ENCODE measurements at regions not wholly inside any gene's neighbourhood (a gene's known extent, or its start where the extent isn't known, plus 50 kb on each side); places are given as distances from the start of the nearest gene placed in this dataset.
"Not testable (repeated sequence)": the region's sequence is repeated elsewhere in the genome, so short reads cannot be mapped to it uniquely, and the experiment has no call there.

DNA sequence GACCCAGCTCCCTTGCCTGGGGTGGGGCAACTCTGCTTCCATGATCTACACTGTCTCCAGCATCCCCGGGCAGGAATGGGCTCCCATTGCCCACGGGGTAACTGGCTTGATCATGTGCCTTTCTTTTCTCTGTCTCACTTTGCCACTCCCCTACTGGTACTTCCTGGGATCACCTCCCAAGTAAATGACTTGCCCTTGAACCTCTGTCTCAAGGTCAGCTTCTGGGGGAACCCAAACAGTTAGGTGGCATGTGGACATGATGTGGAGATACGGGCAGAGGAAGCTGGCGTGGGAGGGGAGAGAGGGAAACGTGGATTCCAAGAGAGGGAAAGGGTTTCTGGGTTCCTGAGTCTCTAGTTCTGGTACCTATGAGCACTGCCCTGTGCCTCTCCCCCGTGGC lies 63.8 kb upstream of the RALY start:
- no TSS peak for BruUV-seq (replicated peaks)
- H3K27ac Mint-ChIP-seq (ENCODE audit: unreplicated experiment) = no peak overlapping the region
- H3K4me1 Mint-ChIP-seq (ENCODE audit: low read depth, unreplicated experiment) = no peaks in the 10 kb centered on the region
- peaks cover 50% of the 10 kb centered on the region for H3K27me3 Mint-ChIP-seq (ENCODE audit: unreplicated experiment)
- no peak overlapping the region for H3K4me3 Mint-ChIP-seq (ENCODE audit: low read depth, unreplicated experiment)
- no peaks in the 10 kb centered on the region for H3K36me3 Mint-ChIP-seq (ENCODE audit: insufficient read depth, unreplicated experiment)
- intact Hi-C loops (cut with micrococcal nuclease; ENCODE audit: unreplicated experiment) = no loop called here
- CTCF ChIA-PET = interaction anchor here (0.6 kb wide), 2 partner anchors 142 to 420 kb away, joined by 3 read pairs; no protein-coding TSS in a partner anchor
- no peak for DNase-seq
- no peaks in the 10 kb centered on the region for H3K9me3 Mint-ChIP-seq (ENCODE audit: low read depth, unreplicated experiment)
- no peak for TF ChIP-seq CTCF (IDR thresholded peaks at IDR 0.05; ENCODE audit: unreplicated experiment)

DNA sequence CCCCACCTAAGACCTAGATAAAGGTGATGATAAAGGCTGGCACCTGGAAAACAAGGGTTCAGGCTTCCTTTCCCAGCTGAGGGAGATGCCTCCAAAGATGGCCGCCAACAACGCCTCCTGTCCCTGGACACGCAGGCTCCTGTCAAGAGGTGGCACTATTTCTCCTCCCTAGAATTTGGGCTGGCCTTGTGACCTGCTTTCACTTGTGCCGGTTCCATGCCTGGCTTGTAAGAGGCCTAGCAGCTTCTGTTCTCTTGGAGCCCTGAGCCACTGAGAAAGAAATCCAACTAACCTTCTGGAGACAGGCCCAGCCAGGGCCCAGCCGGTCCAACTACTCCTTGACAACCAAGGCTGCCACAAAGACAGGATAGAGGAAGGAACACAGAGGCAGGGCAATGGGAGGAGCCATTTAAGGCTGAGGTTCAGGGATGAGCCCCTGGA lies 60.2 kb upstream of the RALY start:
- intact Hi-C loops (cut with micrococcal nuclease; ENCODE audit: unreplicated experiment) = no loop called here
- Mint-ChIP-seq H3K36me3 (ENCODE audit: insufficient read depth, unreplicated experiment) (no peaks in the 10 kb centered on the region), H3K4me3 (ENCODE audit: low read depth, unreplicated experiment) (no peak overlapping the region), H3K27me3 (ENCODE audit: unreplicated experiment) (peaks cover 32% of the 10 kb centered on the region), H3K4me1 (ENCODE audit: low read depth, unreplicated experiment) (no peaks in the 10 kb centered on the region), H3K9me3 (ENCODE audit: low read depth, unreplicated experiment) (no peaks in the 10 kb centered on the region), H3K27ac (ENCODE audit: unreplicated experiment) (no peak overlapping the region)
- peak; percentile 14 for TF ChIP-seq CTCF (IDR thresholded peaks at IDR 0.05; ENCODE audit: unreplicated experiment)
- BruUV-seq (replicated peaks) = no TSS peak
- DNase-seq = peak; percentile 63
- CTCF ChIA-PET = interaction anchor here (0.6 kb wide), 1 partner anchor 86 kb away, joined by 3 read pairs; no protein-coding TSS in a partner anchor

GRCh38 chr20:33936656-33937055 lies 57.1 kb upstream of the RALY start:
- no peak for TF ChIP-seq CTCF (IDR thresholded peaks at IDR 0.05; ENCODE audit: unreplicated experiment)
- no TSS peak for BruUV-seq (replicated peaks)
- no peaks in the 10 kb centered on the region for H3K9me3 Mint-ChIP-seq (ENCODE audit: low read depth, unreplicated experiment)
- H3K4me3 Mint-ChIP-seq (ENCODE audit: low read depth, unreplicated experiment) = no peak overlapping the region
- peaks cover 11% of the 10 kb centered on the region for H3K4me1 Mint-ChIP-seq (ENCODE audit: low read depth, unreplicated experiment)
- no peak overlapping the region for H3K27ac Mint-ChIP-seq (ENCODE audit: unreplicated experiment)
- no peak for DNase-seq
- CTCF ChIA-PET = no interaction called here
- intact Hi-C loops (cut with micrococcal nuclease; ENCODE audit: unreplicated experiment) = no loop called here
- H3K36me3 Mint-ChIP-seq (ENCODE audit: insufficient read depth, unreplicated experiment) = no peaks in the 10 kb centered on the region
- H3K27me3 Mint-ChIP-seq (ENCODE audit: unreplicated experiment) = peaks cover under 1% of the 10 kb centered on the region

GRCh38 chr20:33939031-33939430 lies 54.7 kb upstream of the RALY start:
- H3K4me3 Mint-ChIP-seq (ENCODE audit: low read depth, unreplicated experiment); intact Hi-C loops (cut with micrococcal nuclease; ENCODE audit: unreplicated experiment); BruUV-seq (replicated peaks); H3K9me3 Mint-ChIP-seq (ENCODE audit: low read depth, unreplicated experiment); H3K27ac Mint-ChIP-seq (ENCODE audit: unreplicated experiment); H3K27me3 Mint-ChIP-seq (ENCODE audit: unreplicated experiment); CTCF ChIA-PET; H3K36me3 Mint-ChIP-seq (ENCODE audit: insufficient read depth, unreplicated experiment): not testable (repeated sequence)
- peaks cover 11% of the 10 kb centered on the region for H3K4me1 Mint-ChIP-seq (ENCODE audit: low read depth, unreplicated experiment)
- DNase-seq = peak; percentile 32

- H3K9me3 Mint-ChIP-seq (ENCODE audit: low read depth, unreplicated experiment) = no peaks in the 10 kb centered on the region
- no peak overlapping the region for H3K4me3 Mint-ChIP-seq (ENCODE audit: low read depth, unreplicated experiment)
- CTCF ChIA-PET = interaction anchor here (0.7 kb wide), 1 partner anchor 126 kb away, joined by 3 read pairs; no protein-coding TSS in a partner anchor
- no peak overlapping the region for H3K27ac Mint-ChIP-seq (ENCODE audit: unreplicated experiment)
- TF ChIP-seq CTCF (IDR thresholded peaks at IDR 0.05; ENCODE audit: unreplicated experiment) = no peak
- no peaks in the 10 kb centered on the region for H3K36me3 Mint-ChIP-seq (ENCODE audit: insufficient read depth, unreplicated experiment)
- BruUV-seq (replicated peaks) = no TSS peak
- intact Hi-C loops (cut with micrococcal nuclease; ENCODE audit: unreplicated experiment) = no loop called here
- peaks cover 21% of the 10 kb centered on the region for H3K4me1 Mint-ChIP-seq (ENCODE audit: low read depth, unreplicated experiment)
- DNase-seq = no peak
- H3K27me3 Mint-ChIP-seq (ENCODE audit: unreplicated experiment) = no peaks in the 10 kb centered on the region
These were observed 53.0 kb upstream of the RALY start for GRCh38 chr20:33940666-33941065.
